GM19025 (cell line): ENCODE measurements at regions not wholly inside any gene's neighbourhood (a gene's known extent, or its start where the extent isn't known, plus 50 kb on each side); places are given as distances from the start of the nearest gene placed in this dataset.
"Not testable (repeated sequence)": the region's sequence is repeated elsewhere in the genome, so short reads cannot be mapped to it uniquely, and the experiment has no call there.

ENCODE experiments used
- ATAC-seq: cut with Tn5 transposase; IDR thresholded peaks from one replicate; pipeline ENCODE4 v1.9.1; 2021; ENCODE audit warnings: mild to moderate bottlenecking, low read depth, moderate library complexity; ENCODE audit not compliant: unreplicated experiment

- no peak for ATAC-seq
Measured at GRCh38 chr10:21160116-21160515, 263.0 kb upstream of the NEBL start.

- no peak for ATAC-seq
Measured at GRCh38 chr10:21159669-21160068, 262.6 kb upstream of the NEBL start.

- no peak for ATAC-seq
Measured at GRCh38 chr10:21158301-21158700, 261.2 kb upstream of the NEBL start.

GRCh38 chr10:21157664-21158063, 260.6 kb upstream of the NEBL start:
- ATAC-seq: no peak

- ATAC-seq: no peak
Measured at GRCh38 chr10:21150166-21150565, 253.1 kb upstream of the NEBL start.

GRCh38 chr10:21146436-21146789, 249.3 kb upstream of the NEBL start:
- ATAC-seq: no peak

- no peak for ATAC-seq
Measured at GRCh38 chr10:21145751-21146435, 248.8 kb upstream of the NEBL start.

GRCh38 chr10:21144047-21144446, 246.9 kb upstream of the NEBL start:
- no peak for ATAC-seq

- ATAC-seq: no peak
Measured at GRCh38 chr10:21141946-21142492, 244.9 kb upstream of the NEBL start.

- ATAC-seq: no peak
Measured at GRCh38 chr10:21138769-21139340, 241.7 kb upstream of the NEBL start.

- no peak for ATAC-seq
Measured at GRCh38 chr10:21135023-21135931, 238.2 kb upstream of the NEBL start.

GRCh38 chr10:21134645-21135022, 237.5 kb upstream of the NEBL start:
- ATAC-seq: no peak

- no peak for ATAC-seq
Measured at GRCh38 chr10:21130683-21131442, 233.8 kb upstream of the NEBL start.

GRCh38 chr10:21130108-21130507, 233.0 kb upstream of the NEBL start:
- ATAC-seq: no peak

- no peak for ATAC-seq
Measured at GRCh38 chr10:21125471-21126228, 228.5 kb upstream of the NEBL start.

GRCh38 chr10:21122907-21123306, 225.8 kb upstream of the NEBL start:
- no peak for ATAC-seq

- ATAC-seq: not testable (repeated sequence)
Measured at GRCh38 chr10:21121822-21122221, 224.7 kb upstream of the NEBL start.

GRCh38 chr10:21114683-21115082, 217.6 kb upstream of the NEBL start:
- ATAC-seq: no peak

- no peak for ATAC-seq
Measured at GRCh38 chr10:21110358-21110757, 213.2 kb upstream of the NEBL start.

GRCh38 chr10:21106931-21107330, 209.8 kb upstream of the NEBL start:
- ATAC-seq: not testable (repeated sequence)
